Astrocyte (in vitro differentiated cells and primary cell): ENCODE measurements at regions not wholly inside any gene's neighbourhood (a gene's known extent, or its start where the extent isn't known, plus 50 kb on each side); places are given as distances from the start of the nearest gene placed in this dataset.

Source experiments
- DNase-seq: peaks from one replicate; pipeline ENCODE4 v3.0.0-alpha.2; 2010; ENCODE audit warnings: low read depth
- FAIRE-seq: peaks from 2 replicates; lab custom pipeline; 2011; peaks lifted over from hg19 to GRCh38; lab: Jason Lieb, UNC
- H2AFZ ChIP-seq: 2 replicates; pipeline ENCODE4 v1.6.0; 2012; ENCODE audit warnings: low read depth, low read length, inconsistent platforms
- H3K27ac ChIP-seq: 2 replicates; pipeline ENCODE4 v1.5.1; 2011; ENCODE audit warnings: low read depth, low read length, inconsistent platforms
- H3K27me3 ChIP-seq: 2 replicates; pipeline ENCODE4 v1.6.0; 2011; ENCODE audit warnings: low read length, inconsistent platforms; ENCODE audit not compliant: insufficient read depth
- H3K36me3 ChIP-seq: 2 replicates; pipeline ENCODE4 v1.5.1; 2011; ENCODE audit warnings: low read length, inconsistent platforms; ENCODE audit not compliant: insufficient read depth
- H3K4me1 ChIP-seq: 2 replicates; pipeline ENCODE4 v1.5.1; 2011; ENCODE audit warnings: low read length, inconsistent platforms; ENCODE audit not compliant: insufficient read depth
- H3K4me2 ChIP-seq: 2 replicates; pipeline ENCODE4 v1.6.0; 2012; ENCODE audit warnings: low read length, inconsistent platforms
- H3K4me3 ChIP-seq: 2 replicates; pipeline ENCODE4 v1.5.1; 2011; ENCODE audit warnings: low read depth, mild to moderate bottlenecking, low read length, inconsistent platforms; ENCODE audit not compliant: insufficient read depth
- H3K79me2 ChIP-seq: 2 replicates; pipeline ENCODE4 v1.6.0; 2012; ENCODE audit warnings: mild to moderate bottlenecking, low read length, inconsistent platforms; ENCODE audit not compliant: insufficient read depth
- H3K9ac ChIP-seq: 2 replicates; pipeline ENCODE4 v1.6.0; 2012; ENCODE audit warnings: mild to moderate bottlenecking, low read length, inconsistent platforms
- H3K9me3 ChIP-seq: 2 replicates; pipeline ENCODE4 v1.5.1; 2012; ENCODE audit warnings: low read depth, mild to moderate bottlenecking, low read length, inconsistent platforms; ENCODE audit not compliant: insufficient read depth
- H4K20me1 ChIP-seq: 2 replicates; pipeline ENCODE4 v1.6.0; 2012; ENCODE audit warnings: low read length, inconsistent platforms; ENCODE audit not compliant: insufficient read depth
- H3K27ac Mint-ChIP-seq: one replicate; pipeline ENCODE4 v1.8.0; 2021; ENCODE audit warnings: mild to moderate bottlenecking, mixed read lengths; ENCODE audit not compliant: unreplicated experiment
- H3K27me3 Mint-ChIP-seq: one replicate; pipeline ENCODE4 v1.8.0; 2021; ENCODE audit warnings: low read depth, mixed read lengths; ENCODE audit not compliant: unreplicated experiment
- H3K36me3 Mint-ChIP-seq: one replicate; pipeline ENCODE4 v1.8.0; 2021; ENCODE audit warnings: low read depth, mixed read lengths; ENCODE audit not compliant: unreplicated experiment
- H3K4me1 Mint-ChIP-seq: one replicate; pipeline ENCODE4 v1.8.0; 2021; ENCODE audit warnings: low read depth, mixed read lengths; ENCODE audit not compliant: unreplicated experiment
- H3K4me3 Mint-ChIP-seq: one replicate; pipeline ENCODE4 v1.8.0; 2021; ENCODE audit warnings: mild to moderate bottlenecking, moderate library complexity, mixed read lengths; ENCODE audit not compliant: unreplicated experiment
- H3K9me3 Mint-ChIP-seq: one replicate; pipeline ENCODE4 v1.8.0; 2021; ENCODE audit warnings: mild to moderate bottlenecking, mixed read lengths; ENCODE audit not compliant: unreplicated experiment
- CTCF ChIP-seq: IDR thresholded peaks from 2 replicates; pipeline ENCODE4 v1.5.1; 2011; ENCODE audit warnings: low read depth, mild to moderate bottlenecking, inconsistent platforms, low read length, moderate library complexity; ENCODE audit not compliant: insufficient read depth
- EZH2 ChIP-seq: IDR thresholded peaks from 2 replicates; pipeline ENCODE4 v1.6.1; 2012; ENCODE audit warnings: mild to moderate bottlenecking, low read length, inconsistent platforms; ENCODE audit not compliant: insufficient read depth

- no peaks in the 10 kb centered on the region for H3K9me3 ChIP-seq
- no peak overlapping the region for H3K4me2 ChIP-seq
- H3K36me3 ChIP-seq, result no peaks in the 10 kb centered on the region
- H3K9me3 Mint-ChIP-seq, result no peaks in the 10 kb centered on the region
- peaks cover 2% of the 10 kb centered on the region for H3K27me3 ChIP-seq
- no peaks in the 10 kb centered on the region for H3K36me3 Mint-ChIP-seq
- TF ChIP-seq CTCF (no peak), EZH2 (no peak)
- H3K79me2 ChIP-seq, result no peaks in the 10 kb centered on the region
- H3K27me3 Mint-ChIP-seq, result no peaks in the 10 kb centered on the region
- FAIRE-seq (peak; percentile 39), DNase-seq (no peak)
- no peak overlapping the region for H3K27ac ChIP-seq
- no peak overlapping the region for H3K27ac Mint-ChIP-seq
- H3K4me3 ChIP-seq, result no peak overlapping the region
- no peak overlapping the region for H3K9ac ChIP-seq
- H2AFZ ChIP-seq, result no peak overlapping the region
- H3K4me1 Mint-ChIP-seq, result peaks cover 8% of the 10 kb centered on the region
- H4K20me1 ChIP-seq, result no peaks in the 10 kb centered on the region
- H3K4me1 ChIP-seq, result no peaks in the 10 kb centered on the region
- no peak overlapping the region for H3K4me3 Mint-ChIP-seq
These were observed 52.1 kb downstream of the CARTPT start for GRCh38 chr5:71771191-71771590.

- H3K27me3 Mint-ChIP-seq, result peaks cover 3% of the 10 kb centered on the region
- H4K20me1 ChIP-seq, result no peaks in the 10 kb centered on the region
- peaks cover 6% of the 10 kb centered on the region for H3K27me3 ChIP-seq
- peaks cover 9% of the 10 kb centered on the region for H3K4me1 ChIP-seq
- H2AFZ ChIP-seq, result no peak overlapping the region
- H3K4me3 ChIP-seq, result no peak overlapping the region
- H3K9me3 ChIP-seq, result no peaks in the 10 kb centered on the region
- H3K9ac ChIP-seq, result no peak overlapping the region
- H3K4me2 ChIP-seq, result no peak overlapping the region
- TF ChIP-seq EZH2, result no peak
- TF ChIP-seq CTCF, result peak; percentile 94
- H3K4me3 Mint-ChIP-seq, result no peak overlapping the region
- no peak overlapping the region for H3K27ac Mint-ChIP-seq
- no peak overlapping the region for H3K27ac ChIP-seq
- H3K36me3 Mint-ChIP-seq, result no peaks in the 10 kb centered on the region
- H3K36me3 ChIP-seq, result no peaks in the 10 kb centered on the region
- peak; percentile 16 for DNase-seq
- FAIRE-seq, result peak; percentile 67
- H3K9me3 Mint-ChIP-seq, result no peaks in the 10 kb centered on the region
- no peaks in the 10 kb centered on the region for H3K79me2 ChIP-seq
- H3K4me1 Mint-ChIP-seq, result peaks cover 4% of the 10 kb centered on the region
These were observed 59.7 kb downstream of the CARTPT start for GRCh38 chr5:71778678-71779276.

- peaks cover 3% of the 10 kb centered on the region for H3K27me3 Mint-ChIP-seq
- no peak for TF ChIP-seq CTCF
- TF ChIP-seq EZH2, result no peak
- no peak overlapping the region for H3K4me3 Mint-ChIP-seq
- no peaks in the 10 kb centered on the region for H3K9me3 Mint-ChIP-seq
- H3K9me3 ChIP-seq, result no peaks in the 10 kb centered on the region
- peaks cover 6% of the 10 kb centered on the region for H3K27me3 ChIP-seq
- no peak overlapping the region for H3K27ac ChIP-seq
- no peak overlapping the region for H3K9ac ChIP-seq
- no peaks in the 10 kb centered on the region for H3K79me2 ChIP-seq
- peaks cover 4% of the 10 kb centered on the region for H3K4me1 Mint-ChIP-seq
- no peak overlapping the region for H2AFZ ChIP-seq
- no peaks in the 10 kb centered on the region for H3K36me3 Mint-ChIP-seq
- no peak overlapping the region for H3K27ac Mint-ChIP-seq
- FAIRE-seq, result no peak
- no peak overlapping the region for H3K4me3 ChIP-seq
- H3K36me3 ChIP-seq, result no peaks in the 10 kb centered on the region
- H4K20me1 ChIP-seq, result no peaks in the 10 kb centered on the region
- H3K4me1 ChIP-seq, result peaks cover 9% of the 10 kb centered on the region
- H3K4me2 ChIP-seq, result no peak overlapping the region
- DNase-seq, result no peak
These were observed 61.5 kb downstream of the CARTPT start for GRCh38 chr5:71780597-71780996.
